NCI-H128 (cell line): ENCODE measurements at regions not wholly inside any gene's neighbourhood (a gene's known extent, or its start where the extent isn't known, plus 50 kb on each side); places are given as distances from the start of the nearest gene placed in this dataset.

Experiments used
- DNase-seq: peaks from one replicate; lab custom pipeline; 2025; ENCODE audit not compliant: unreplicated experiment; lab: John Stamatoyannopoulos, UW

GRCh38 chr10:111707076-111707475 lies 476.5 kb downstream of the GPAM start:
- no peak for DNase-seq

GRCh38 chr10:111709603-111710002 lies 474.0 kb downstream of the GPAM start:
- DNase-seq, result no peak

GRCh38 chr10:111716032-111716431 lies 467.5 kb downstream of the GPAM start:
- no peak for DNase-seq

GRCh38 chr10:111724121-111724520 lies 459.4 kb downstream of the GPAM start:
- DNase-seq, result no peak

GRCh38 chr10:111725050-111725449 lies 458.5 kb downstream of the GPAM start:
- no peak for DNase-seq

GRCh38 chr10:111732166-111732785 lies 451.3 kb downstream of the GPAM start:
- DNase-seq, result no peak

GRCh38 chr10:111739125-111739873 lies 444.3 kb downstream of the GPAM start:
- no peak for DNase-seq

GRCh38 chr10:111739874-111740139 lies 443.8 kb downstream of the GPAM start:
- no peak for DNase-seq

- no peak for DNase-seq
Measured at GRCh38 chr10:111745982-111746381, 437.6 kb downstream of the GPAM start.

GRCh38 chr10:111747751-111748150 lies 435.8 kb downstream of the GPAM start:
- no peak for DNase-seq

- no peak for DNase-seq
Measured at GRCh38 chr10:111748184-111748583, 435.4 kb downstream of the GPAM start.

- DNase-seq, result no peak
Measured at GRCh38 chr10:111750165-111750849, 433.3 kb downstream of the GPAM start.

- no peak for DNase-seq
Measured at GRCh38 chr10:111756217-111757061, 427.1 kb downstream of the GPAM start.

GRCh38 chr10:111758593-111758992 lies 425.0 kb downstream of the GPAM start:
- no peak for DNase-seq

GRCh38 chr10:111762114-111762513 lies 421.5 kb downstream of the GPAM start:
- DNase-seq, result no peak

GRCh38 chr10:111765216-111765615 lies 418.3 kb downstream of the GPAM start:
- DNase-seq, result no peak

GRCh38 chr10:111766464-111766863 lies 417.1 kb downstream of the GPAM start:
- DNase-seq, result no peak

GRCh38 chr10:111767661-111768060 lies 415.9 kb downstream of the GPAM start:
- no peak for DNase-seq

GRCh38 chr10:111773950-111774349 lies 409.6 kb downstream of the GPAM start:
- no peak for DNase-seq

GRCh38 chr10:111774486-111774885 lies 409.1 kb downstream of the GPAM start:
- DNase-seq, result no peak

GRCh38 chr10:111784436-111784835 lies 399.1 kb downstream of the GPAM start:
- DNase-seq, result no peak
